GM19328 (cell line): ENCODE measurements at regions not wholly inside any gene's neighbourhood (a gene's known extent, or its start where the extent isn't known, plus 50 kb on each side); places are given as distances from the start of the nearest gene placed in this dataset.

Source experiments
- ATAC-seq: cut with Tn5 transposase; IDR thresholded peaks from one replicate; pipeline ENCODE4 v1.9.1; 2021; ENCODE audit warnings: mild to moderate bottlenecking, moderate library complexity; ENCODE audit not compliant: unreplicated experiment

GRCh38 chr12:24759155-24759554, 189.7 kb downstream of the BCAT1 start:
- no peak for ATAC-seq

DNA sequence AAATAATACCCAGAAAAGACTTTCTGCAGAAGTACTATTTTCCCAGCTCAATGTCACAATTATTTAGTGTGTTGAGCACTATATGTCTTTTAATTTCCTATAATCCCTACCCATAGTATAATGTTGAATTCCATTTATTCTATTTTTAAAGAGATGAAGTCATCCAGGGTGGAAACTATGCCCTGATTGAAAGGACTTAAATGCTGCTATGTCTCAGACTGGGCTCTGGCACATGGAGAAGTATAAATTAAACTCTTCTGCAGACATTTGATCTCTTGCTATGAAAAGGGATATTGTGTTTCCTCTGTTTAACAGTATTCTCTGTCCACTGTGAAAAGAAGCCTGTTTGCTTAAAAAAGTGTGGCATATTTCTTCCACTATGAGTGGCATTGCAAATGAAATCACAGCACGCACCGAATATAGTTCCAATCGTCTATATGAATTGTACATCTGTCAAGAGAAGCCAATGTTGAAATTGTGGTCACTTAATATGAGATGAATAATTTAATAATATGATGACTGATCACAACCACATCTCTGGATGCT, 192.3 kb downstream of the BCAT1 start:
- ATAC-seq, result no peak

DNA sequence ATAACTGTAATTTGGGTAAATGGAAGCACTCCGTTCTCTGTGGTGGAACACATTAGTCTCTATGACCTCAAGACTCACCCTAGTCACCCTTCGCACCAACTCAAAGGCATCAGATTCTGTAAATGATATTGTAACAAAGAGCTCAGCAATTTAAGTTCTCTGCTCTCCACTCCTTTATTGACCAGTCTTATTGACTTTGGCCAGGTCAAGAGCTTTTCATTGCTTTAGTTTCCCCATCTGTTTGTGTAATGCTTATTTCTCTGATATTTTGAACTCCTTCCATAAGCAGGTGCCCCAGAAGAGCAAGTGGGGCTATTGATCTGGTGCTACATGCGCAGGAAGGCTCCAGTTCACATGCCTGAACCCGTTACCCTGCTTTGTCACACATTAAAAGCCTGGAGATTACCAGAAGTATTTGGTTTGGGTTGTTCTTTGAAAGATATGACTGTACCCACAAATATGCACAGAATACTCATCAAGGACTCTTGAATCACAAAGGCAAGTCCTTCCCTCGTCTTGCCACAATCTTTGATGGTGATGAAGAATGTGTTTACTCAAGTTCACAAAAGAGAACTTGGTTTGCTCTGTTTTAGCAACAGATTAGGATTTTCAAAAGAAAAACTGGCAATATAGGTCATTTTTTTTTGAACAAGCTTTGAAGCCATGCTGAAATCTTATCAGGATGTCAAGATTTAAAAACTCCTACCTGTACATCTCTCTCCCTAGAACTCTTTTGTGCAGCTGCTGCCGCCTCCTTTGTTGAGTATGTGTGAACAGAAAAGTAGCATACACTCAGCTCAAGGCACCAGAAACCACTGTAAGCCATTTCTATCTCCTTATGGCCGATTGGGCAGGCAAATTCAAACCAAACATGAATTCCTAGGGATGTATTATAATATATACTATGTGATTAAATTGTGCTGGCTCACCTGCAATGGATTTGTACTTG, 193.9 kb downstream of the BCAT1 start:
- ATAC-seq, result no peak

- ATAC-seq, result no peak
These were observed 196.0 kb downstream of the BCAT1 start for GRCh38 chr12:24752763-24753462.

DNA sequence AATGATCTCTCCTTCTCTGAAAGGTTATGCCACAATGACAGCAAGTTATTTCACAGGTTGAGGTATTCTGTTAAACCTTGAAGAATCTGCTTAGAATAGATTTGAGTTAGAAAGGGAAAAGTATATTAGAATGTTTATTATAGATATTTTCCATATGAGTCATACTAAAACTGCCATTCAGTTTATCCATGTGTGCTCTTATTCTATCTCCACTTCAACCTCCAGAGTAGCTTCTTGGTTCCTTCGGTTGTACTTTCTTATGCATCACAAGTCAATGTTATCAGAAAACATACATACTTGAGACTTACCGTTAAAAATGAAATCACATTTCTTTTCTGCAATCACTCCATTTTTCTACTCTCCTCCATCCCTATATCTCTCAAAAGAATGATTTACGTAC, 197.7 kb downstream of the BCAT1 start:
- ATAC-seq, result no peak

DNA sequence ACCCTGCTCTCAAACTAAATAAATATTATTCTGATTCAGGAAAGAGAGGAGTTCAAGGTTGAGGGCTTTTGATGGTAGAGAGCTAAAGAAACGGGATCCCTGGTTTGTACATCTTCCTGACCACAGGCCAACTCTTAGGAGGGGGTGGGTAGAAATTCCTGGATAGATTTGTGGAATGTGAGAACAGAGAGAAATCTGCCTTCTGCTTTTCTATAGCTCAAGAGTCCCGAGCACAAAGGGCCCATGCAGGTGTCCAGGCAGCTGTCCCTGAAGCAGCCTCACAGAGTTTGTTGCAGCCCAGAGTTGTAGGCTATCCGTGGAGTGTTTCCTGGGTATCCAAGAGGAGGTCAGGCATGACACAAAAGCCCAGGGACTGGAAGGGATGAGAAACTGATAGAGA, 198.6 kb downstream of the BCAT1 start:
- ATAC-seq, result no peak

DNA sequence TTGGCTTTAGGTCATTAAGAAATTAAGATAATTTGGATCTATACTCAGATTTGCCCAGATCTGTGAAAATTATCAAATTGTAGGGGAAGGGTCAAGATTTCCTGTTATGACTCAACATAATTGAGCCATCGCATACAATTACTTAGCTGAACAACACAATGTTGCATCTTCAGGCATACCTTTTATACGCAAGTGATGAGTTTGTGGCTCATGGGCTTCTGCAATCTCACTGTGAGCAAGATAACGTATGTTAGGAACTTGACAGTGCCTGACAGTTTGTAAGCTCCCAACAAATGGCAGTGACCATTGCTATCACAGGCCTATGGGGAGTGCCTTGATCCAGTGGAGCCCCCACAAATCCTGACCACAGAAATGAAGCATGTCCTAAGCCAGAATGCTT, 199.7 kb downstream of the BCAT1 start:
- ATAC-seq, result no peak

- ATAC-seq, result no peak
These were observed 200.6 kb downstream of the BCAT1 start for GRCh38 chr12:24748326-24748725.

DNA sequence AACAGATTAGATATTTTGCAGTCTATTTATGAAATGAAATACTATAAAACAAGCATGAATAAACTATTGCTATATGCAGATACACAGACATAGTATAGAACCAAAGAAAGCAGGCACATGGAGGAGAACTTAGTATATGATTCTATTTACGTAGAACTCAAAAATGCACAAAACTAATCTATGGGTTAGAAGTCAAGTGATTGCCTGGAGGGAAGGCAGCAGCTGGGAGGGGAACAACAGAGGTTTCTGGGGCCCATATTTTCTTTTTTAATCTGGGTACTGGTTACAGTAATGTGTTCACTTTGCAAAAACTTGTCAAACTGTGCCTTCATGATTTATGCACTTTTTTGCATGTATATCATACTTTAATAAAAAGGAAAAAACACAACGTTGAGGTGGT, 202.0 kb downstream of the BCAT1 start:
- ATAC-seq, result no peak

GRCh38 chr12:24746006-24746671, 202.8 kb downstream of the BCAT1 start:
- no peak for ATAC-seq

DNA sequence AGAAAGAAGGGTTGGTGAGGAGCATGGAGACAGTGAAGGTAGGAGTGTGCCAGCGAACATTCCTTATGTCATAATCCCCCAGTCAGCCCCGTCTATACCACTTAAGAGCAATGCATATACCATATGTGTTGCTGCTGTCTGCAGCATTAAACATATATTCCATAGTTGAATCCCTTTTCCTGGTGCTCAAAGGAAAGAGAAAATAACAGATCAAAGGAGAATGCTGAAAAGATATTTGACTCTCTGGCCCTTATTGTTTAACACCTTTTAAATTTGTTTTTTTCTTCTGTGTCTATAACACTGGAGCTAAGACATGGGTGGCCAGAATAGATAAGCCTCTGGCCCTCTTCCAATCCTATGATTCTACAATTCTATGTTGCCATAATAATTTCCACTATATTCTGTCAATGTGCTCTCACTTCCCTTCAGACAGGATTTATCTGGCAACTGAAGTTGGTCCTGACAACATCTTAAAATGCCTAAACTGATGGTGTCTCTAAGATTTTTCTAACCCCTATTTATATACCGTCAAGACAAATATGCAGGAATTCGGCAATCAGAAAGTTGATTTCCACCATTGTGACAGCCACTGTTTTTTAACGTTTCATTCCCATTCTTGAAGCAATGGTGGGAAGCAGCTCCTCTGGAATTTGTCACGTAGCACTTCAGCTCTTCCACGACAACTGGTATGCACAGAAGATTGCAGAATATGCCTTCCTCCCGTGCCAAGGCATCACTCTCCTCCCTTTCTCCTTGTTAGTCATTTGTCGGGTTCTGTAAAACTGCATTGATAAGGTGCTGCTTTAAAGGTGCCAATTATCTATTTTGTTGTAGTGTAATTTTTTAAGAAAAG, 204.7 kb downstream of the BCAT1 start:
- ATAC-seq, result no peak

GRCh38 chr12:24742378-24742777, 206.5 kb downstream of the BCAT1 start:
- peak; percentile 71 for ATAC-seq

GRCh38 chr12:24741216-24741615, 207.7 kb downstream of the BCAT1 start:
- ATAC-seq, result no peak

DNA sequence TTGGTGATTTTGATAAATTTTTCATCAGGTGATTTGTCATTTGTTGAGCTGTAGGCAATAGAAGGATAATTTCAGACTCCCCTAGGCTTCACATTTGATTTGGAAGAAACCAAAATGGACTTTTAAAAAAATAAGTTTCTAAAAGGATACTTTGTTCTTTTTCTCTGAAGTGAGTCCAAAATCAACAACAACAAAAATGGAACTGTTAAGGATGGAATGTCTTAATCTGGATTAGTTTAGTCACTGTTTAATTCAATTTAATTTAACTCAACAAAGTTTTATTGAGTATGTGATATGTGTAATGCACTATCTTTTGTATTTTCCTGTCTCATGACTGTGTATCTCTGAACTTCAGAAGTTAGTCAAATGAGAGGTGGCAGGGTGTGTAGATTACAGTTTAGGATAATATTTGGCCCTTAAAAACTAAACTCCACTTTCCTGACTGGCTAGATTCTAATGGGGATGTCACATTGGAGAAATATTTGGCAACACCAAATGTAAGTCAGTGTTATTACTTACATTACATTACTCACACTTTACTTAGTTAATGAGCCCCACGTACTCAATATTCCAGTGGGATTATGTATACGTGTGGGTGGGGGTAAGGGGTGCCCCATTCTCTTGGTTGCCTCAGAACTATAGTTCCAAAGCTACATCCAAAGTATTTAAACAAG, 209.7 kb downstream of the BCAT1 start:
- no peak for ATAC-seq

- no peak for ATAC-seq
These were observed 210.5 kb downstream of the BCAT1 start for GRCh38 chr12:24738441-24738840.

DNA sequence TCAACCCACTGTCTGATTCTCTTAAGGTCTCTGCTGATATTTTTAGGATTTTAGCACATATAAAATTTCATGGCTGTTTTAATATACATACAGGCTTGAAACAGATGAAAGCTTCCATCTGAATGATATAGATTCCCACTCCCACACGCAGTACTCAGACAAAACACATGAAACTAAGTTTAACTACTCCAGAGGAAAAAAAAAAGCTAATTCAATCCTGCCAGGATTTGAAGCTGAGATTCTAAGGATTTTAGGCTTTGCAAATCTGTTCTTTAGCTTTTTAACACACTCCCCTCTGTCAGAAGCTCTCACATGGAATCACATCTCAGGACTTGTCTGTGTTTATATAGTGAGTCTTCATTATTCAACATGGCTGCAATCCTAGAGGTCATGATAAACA, 217.3 kb downstream of the BCAT1 start:
- no peak for ATAC-seq

DNA sequence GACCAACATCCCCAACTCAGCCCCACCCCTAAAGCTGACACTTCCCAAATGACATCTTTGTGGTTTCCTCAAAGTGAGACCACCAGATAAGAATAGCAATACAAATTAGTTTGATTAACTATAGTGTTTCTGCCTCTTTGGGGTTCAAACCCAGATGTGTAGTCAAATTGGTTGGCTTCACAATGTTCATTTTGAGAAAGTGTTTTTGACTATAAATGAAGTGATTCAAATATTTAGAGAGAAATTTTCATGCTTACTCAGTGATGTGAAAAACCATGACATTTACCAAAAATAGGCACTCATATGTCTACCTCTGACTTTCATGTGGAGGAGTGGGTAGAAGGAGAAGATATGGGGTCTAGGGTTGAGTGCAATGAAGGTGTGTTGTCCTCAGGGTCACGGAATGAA, 218.4 kb downstream of the BCAT1 start:
- ATAC-seq, result peak; percentile 56

DNA sequence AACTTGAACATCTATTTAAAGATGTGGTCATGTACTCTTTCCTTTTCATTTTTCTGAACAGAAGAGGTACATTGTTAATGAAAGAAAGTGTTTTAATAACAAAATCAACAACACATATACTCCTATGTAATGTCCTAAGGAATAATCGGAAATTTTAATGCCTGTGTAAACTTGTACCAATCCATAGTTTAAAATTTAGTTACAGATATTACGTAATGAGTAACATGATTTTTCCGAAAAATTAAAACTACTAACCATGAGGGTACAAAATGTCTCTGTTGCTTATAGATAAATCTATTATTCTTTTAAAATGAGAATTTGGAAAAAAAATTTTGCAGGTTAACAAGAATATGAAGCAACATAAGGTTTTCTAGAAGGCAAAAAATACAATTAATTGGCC, 220.1 kb downstream of the BCAT1 start:
- ATAC-seq, result no peak

DNA sequence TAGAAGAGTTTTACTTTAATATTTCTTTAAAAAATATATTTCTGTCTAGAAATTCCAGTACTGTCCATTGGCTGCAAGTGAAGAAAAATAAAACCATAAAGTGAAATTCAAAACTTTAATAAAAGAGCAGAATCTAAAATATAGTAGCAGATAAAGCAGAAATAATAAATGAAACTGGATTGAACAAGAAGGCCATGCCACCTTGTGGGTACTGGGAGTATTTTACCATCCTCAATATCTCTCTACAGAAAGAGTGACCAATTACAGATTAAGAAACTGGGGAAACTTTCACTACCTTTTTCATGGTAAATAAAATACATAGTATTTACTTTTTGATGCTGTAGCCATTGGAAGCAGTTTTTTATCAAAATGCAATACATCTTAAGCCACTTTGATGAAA, 220.5 kb downstream of the BCAT1 start:
- no peak for ATAC-seq

DNA sequence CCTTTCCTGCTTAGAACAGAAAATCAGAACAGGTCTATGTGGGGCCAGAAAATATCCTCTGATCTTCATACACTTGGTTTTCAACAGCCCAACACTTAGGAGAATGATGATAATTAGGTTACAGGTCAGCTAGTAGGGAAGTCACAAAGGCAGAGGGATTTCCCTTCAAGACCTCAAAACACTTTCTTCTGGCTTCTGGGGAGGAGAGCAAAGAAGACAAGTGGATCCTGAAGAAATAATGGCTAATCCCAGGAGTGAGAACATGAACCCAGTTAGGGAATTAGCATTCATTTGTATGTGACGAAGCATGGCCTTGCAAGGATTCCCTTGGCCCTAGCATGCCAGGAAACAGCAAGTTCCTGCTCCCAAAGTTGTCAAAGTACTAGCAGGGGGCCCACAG, 223.3 kb downstream of the BCAT1 start:
- no peak for ATAC-seq
